Colon (tissue), 2 donors: ENCODE measurements at regions not wholly inside any gene's neighbourhood (a gene's known extent, or its start where the extent isn't known, plus 50 kb on each side); places are given as distances from the start of the nearest gene placed in this dataset.

ENCODE experiments used
- FAIRE-seq: peaks from 2 replicates; lab custom pipeline; 2012; peaks lifted over from hg19 to GRCh38; lab: Jason Lieb, UNC
- donor health status: control.
- donor health status: control.

DNA sequence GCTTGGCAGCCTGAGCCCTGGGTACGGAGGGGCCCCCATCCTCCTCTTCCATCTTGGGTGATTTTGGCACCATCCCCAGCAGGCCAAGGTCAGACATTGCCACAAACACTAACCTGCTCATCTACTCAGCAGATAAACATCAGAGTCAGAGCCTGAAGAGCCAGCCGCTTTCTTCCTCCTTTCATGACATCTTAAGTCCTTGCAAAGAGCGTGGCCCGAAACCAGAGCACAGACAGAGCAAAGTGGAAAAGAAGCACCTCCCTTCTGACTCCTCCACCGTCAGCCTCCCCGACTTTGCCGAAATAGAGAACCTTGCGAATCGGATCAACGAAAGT lies 60.4 kb upstream of the RPH3AL start:
- no peak for FAIRE-seq

- no peak for FAIRE-seq
Observed at GRCh38 chr17:412211-413015, 59.8 kb upstream of the RPH3AL start.

DNA sequence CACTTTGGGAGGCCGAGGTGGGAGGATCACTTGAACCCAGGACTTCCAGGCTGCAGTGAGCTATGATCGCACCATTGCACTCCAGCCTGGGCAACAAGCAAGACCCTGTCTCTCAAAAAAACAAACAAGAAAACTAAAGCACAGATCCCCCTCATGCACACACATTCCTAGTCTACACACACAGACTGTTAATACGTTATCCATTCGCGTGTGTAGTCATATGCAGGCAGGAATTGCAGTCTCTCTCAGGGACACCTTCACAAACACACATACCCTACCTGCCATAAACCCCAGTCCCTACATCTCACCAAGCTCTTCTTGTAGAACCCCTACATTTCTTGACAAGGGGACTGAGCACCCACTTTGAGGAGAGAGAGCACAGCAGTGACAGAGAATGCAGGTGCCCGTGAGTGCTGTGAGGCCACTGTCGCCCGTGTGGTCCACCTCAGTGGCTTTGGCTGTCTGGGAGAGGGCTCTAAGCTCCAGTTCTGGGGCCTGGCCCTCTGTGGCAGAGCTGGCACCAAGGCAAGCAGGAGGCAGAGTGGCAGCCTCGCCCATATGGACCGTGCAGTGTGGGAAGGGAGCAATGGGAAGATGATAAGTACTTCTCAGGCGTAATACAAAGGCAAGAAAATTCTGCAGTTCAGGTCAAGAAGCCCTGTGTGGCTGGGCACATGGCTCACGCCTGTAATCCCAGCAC lies 59.0 kb upstream of the RPH3AL start:
- FAIRE-seq = no peak

DNA sequence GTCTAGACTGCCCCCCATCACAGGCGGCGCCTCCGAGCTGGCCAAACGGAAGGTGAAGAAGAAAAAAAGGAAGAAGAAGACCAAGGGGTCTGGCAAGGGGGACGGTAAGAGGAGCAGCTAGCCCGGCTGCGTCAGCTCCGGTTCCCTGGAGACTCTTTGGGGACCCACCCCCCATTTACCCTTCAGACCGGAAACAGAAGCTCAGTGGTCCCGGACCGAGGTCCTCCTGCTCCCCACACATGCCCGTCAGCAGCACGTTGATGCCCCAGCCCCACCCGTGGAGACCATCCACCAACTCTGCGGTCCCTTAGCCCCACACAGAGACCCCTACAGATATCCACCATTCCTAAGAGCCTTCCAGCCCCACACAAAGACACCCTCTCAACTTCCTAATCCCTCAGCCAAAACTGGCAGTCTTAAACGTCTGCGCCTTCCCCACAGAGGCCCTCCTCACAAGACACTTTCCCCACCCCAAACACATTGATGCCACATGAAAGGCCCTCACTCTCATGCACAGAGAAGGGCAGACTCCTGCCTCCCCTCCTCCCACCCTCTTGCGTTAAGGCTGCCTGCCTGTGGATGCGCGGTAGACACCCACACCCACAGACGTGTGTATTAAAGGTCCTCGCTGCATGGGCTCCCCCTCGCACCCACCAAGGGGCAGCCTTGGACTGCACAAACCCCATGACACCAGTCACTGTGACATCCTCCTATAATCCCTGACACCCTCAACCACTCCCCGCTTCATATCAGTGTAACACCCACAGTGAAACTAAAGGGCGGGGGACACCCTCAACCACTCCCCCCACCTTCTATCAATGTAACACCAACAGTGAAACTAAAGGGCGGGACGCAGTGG lies 58.2 kb upstream of the RPH3AL start:
- no peak for FAIRE-seq

DNA sequence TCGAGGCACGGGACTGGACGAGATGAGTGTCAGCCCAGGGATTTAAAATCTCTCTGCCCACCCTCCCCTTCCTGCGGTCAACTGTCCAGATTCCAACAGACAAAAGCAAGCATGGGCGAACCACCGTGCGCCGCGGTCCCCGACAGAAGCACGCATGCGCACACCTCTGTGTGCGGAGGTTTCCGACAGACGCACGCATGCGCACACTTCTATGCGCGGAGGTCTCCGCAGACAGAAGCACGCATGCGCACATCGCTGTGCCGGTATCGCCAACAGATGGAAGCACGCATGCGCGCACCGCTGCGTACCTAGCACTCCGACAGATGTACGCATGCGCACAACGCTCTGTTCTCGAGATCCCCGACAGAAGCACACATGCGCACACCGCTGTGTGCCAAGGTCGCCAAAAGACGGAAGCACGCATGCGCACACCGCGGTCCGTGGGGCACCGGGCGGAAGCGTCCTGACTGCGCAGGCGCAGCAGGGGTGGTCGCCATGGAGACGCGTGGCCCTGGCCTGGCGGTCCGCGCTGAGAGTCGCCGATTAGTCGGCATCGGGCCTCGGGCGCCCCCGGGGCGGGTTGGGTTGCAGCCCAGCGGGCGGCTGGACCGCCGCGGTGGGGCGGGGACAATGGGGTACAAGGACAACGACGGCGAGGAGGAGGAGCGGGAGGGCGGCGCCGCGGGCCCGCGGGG lies 57.4 kb upstream of the RPH3AL start:
- FAIRE-seq = peak; percentile 77

GRCh38 chr17:409308-409847 lies 56.8 kb upstream of the RPH3AL start:
- FAIRE-seq = no peak

DNA sequence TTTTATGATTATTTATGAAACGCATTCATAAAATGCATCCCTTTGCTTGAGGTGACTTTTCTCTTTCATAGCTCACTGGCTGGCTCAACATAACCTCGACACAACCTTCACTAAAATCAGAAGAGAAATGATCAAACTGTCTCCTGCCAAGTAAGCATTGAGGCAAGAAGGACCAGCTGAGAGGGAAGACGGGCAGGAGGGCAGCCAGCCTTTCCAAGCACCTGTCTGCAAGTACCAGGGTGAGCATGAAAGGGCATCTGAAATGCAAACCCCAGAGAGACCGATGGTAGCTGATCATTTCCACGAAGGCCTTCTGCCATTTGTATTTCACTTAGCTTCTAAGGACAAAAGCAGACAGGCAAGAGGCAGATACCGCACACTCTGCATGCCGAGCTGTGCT lies 52.1 kb upstream of the RPH3AL start:
- FAIRE-seq = no peak
